Astrocyte (in vitro differentiated cells and primary cell): ENCODE measurements at regions not wholly inside any gene's neighbourhood (a gene's known extent, or its start where the extent isn't known, plus 50 kb on each side); places are given as distances from the start of the nearest gene placed in this dataset.

ENCODE experiments used
- DNase-seq: peaks from one replicate; pipeline ENCODE4 v3.0.0-alpha.2; 2010; ENCODE audit warnings: low read depth
- FAIRE-seq: peaks from 2 replicates; lab custom pipeline; 2011; peaks lifted over from hg19 to GRCh38; lab: Jason Lieb, UNC
- H2AFZ ChIP-seq: 2 replicates; pipeline ENCODE4 v1.6.0; 2012; ENCODE audit warnings: low read depth, low read length, inconsistent platforms
- H3K27ac ChIP-seq: 2 replicates; pipeline ENCODE4 v1.5.1; 2011; ENCODE audit warnings: low read depth, low read length, inconsistent platforms
- H3K27me3 ChIP-seq: 2 replicates; pipeline ENCODE4 v1.6.0; 2011; ENCODE audit warnings: low read length, inconsistent platforms; ENCODE audit not compliant: insufficient read depth
- H3K36me3 ChIP-seq: 2 replicates; pipeline ENCODE4 v1.5.1; 2011; ENCODE audit warnings: low read length, inconsistent platforms; ENCODE audit not compliant: insufficient read depth
- H3K4me1 ChIP-seq: 2 replicates; pipeline ENCODE4 v1.5.1; 2011; ENCODE audit warnings: low read length, inconsistent platforms; ENCODE audit not compliant: insufficient read depth
- H3K4me2 ChIP-seq: 2 replicates; pipeline ENCODE4 v1.6.0; 2012; ENCODE audit warnings: low read length, inconsistent platforms
- H3K4me3 ChIP-seq: 2 replicates; pipeline ENCODE4 v1.5.1; 2011; ENCODE audit warnings: low read depth, mild to moderate bottlenecking, low read length, inconsistent platforms; ENCODE audit not compliant: insufficient read depth
- H3K79me2 ChIP-seq: 2 replicates; pipeline ENCODE4 v1.6.0; 2012; ENCODE audit warnings: mild to moderate bottlenecking, low read length, inconsistent platforms; ENCODE audit not compliant: insufficient read depth
- H3K9ac ChIP-seq: 2 replicates; pipeline ENCODE4 v1.6.0; 2012; ENCODE audit warnings: mild to moderate bottlenecking, low read length, inconsistent platforms
- H3K9me3 ChIP-seq: 2 replicates; pipeline ENCODE4 v1.5.1; 2012; ENCODE audit warnings: low read depth, mild to moderate bottlenecking, low read length, inconsistent platforms; ENCODE audit not compliant: insufficient read depth
- H4K20me1 ChIP-seq: 2 replicates; pipeline ENCODE4 v1.6.0; 2012; ENCODE audit warnings: low read length, inconsistent platforms; ENCODE audit not compliant: insufficient read depth
- H3K27ac Mint-ChIP-seq: one replicate; pipeline ENCODE4 v1.8.0; 2021; ENCODE audit warnings: mild to moderate bottlenecking, mixed read lengths; ENCODE audit not compliant: unreplicated experiment
- H3K27me3 Mint-ChIP-seq: one replicate; pipeline ENCODE4 v1.8.0; 2021; ENCODE audit warnings: low read depth, mixed read lengths; ENCODE audit not compliant: unreplicated experiment
- H3K36me3 Mint-ChIP-seq: one replicate; pipeline ENCODE4 v1.8.0; 2021; ENCODE audit warnings: low read depth, mixed read lengths; ENCODE audit not compliant: unreplicated experiment
- H3K4me1 Mint-ChIP-seq: one replicate; pipeline ENCODE4 v1.8.0; 2021; ENCODE audit warnings: low read depth, mixed read lengths; ENCODE audit not compliant: unreplicated experiment
- H3K4me3 Mint-ChIP-seq: one replicate; pipeline ENCODE4 v1.8.0; 2021; ENCODE audit warnings: mild to moderate bottlenecking, moderate library complexity, mixed read lengths; ENCODE audit not compliant: unreplicated experiment
- H3K9me3 Mint-ChIP-seq: one replicate; pipeline ENCODE4 v1.8.0; 2021; ENCODE audit warnings: mild to moderate bottlenecking, mixed read lengths; ENCODE audit not compliant: unreplicated experiment
- CTCF ChIP-seq: IDR thresholded peaks from 2 replicates; pipeline ENCODE4 v1.5.1; 2011; ENCODE audit warnings: low read depth, mild to moderate bottlenecking, inconsistent platforms, low read length, moderate library complexity; ENCODE audit not compliant: insufficient read depth
- EZH2 ChIP-seq: IDR thresholded peaks from 2 replicates; pipeline ENCODE4 v1.6.1; 2012; ENCODE audit warnings: mild to moderate bottlenecking, low read length, inconsistent platforms; ENCODE audit not compliant: insufficient read depth

- Histone ChIP-seq H3K9ac (no peak overlapping the region), H3K4me3 (no peak overlapping the region), H3K4me1 (no peaks in the 10 kb centered on the region), H3K27me3 (no peaks in the 10 kb centered on the region), H3K4me2 (no peak overlapping the region), H3K36me3 (no peaks in the 10 kb centered on the region), H3K79me2 (no peaks in the 10 kb centered on the region), H2AFZ (no peak overlapping the region), H4K20me1 (no peaks in the 10 kb centered on the region), H3K9me3 (no peaks in the 10 kb centered on the region), H3K27ac (no peak overlapping the region)
- Mint-ChIP-seq H3K4me1 (peaks cover 6% of the 10 kb centered on the region), H3K4me3 (no peak overlapping the region), H3K36me3 (no peaks in the 10 kb centered on the region), H3K27ac (no peak overlapping the region), H3K27me3 (no peaks in the 10 kb centered on the region), H3K9me3 (no peaks in the 10 kb centered on the region)
- DNase-seq, result no peak
- TF ChIP-seq CTCF (no peak), EZH2 (no peak)
- FAIRE-seq, result no peak
Observed at GRCh38 chr3:22098021-22098420, 347.0 kb upstream of the ZNF385D start.

- H3K4me1 Mint-ChIP-seq, result peaks cover 2% of the 10 kb centered on the region
- TF ChIP-seq EZH2, result no peak
- no peak for TF ChIP-seq CTCF
Observed at GRCh38 chr3:22101351-22101750, 350.3 kb upstream of the ZNF385D start.

GRCh38 chr3:22101811-22102210 lies 350.8 kb upstream of the ZNF385D start:
- Histone ChIP-seq H3K4me2 (no peak overlapping the region), H3K27ac (no peak overlapping the region), H4K20me1 (no peaks in the 10 kb centered on the region), H3K4me3 (no peak overlapping the region), H3K36me3 (no peaks in the 10 kb centered on the region), H3K79me2 (no peaks in the 10 kb centered on the region), H3K9ac (no peak overlapping the region), H3K27me3 (no peaks in the 10 kb centered on the region), H3K4me1 (no peaks in the 10 kb centered on the region), H2AFZ (no peak overlapping the region), H3K9me3 (no peaks in the 10 kb centered on the region)
- FAIRE-seq (no peak), DNase-seq (no peak)
- TF ChIP-seq CTCF (no peak), EZH2 (no peak)
- Mint-ChIP-seq H3K4me1 (peaks cover under 1% of the 10 kb centered on the region), H3K36me3 (no peaks in the 10 kb centered on the region), H3K4me3 (no peak overlapping the region), H3K27me3 (no peaks in the 10 kb centered on the region), H3K9me3 (no peaks in the 10 kb centered on the region), H3K27ac (no peak overlapping the region)

More at GRCh38 chr3:22101351-22101750, 350.3 kb upstream of the ZNF385D start:
- no peak overlapping the region for H3K27ac ChIP-seq
- H3K79me2 ChIP-seq, result no peaks in the 10 kb centered on the region
- H3K4me3 Mint-ChIP-seq, result no peak overlapping the region
- no peak for FAIRE-seq
- no peaks in the 10 kb centered on the region for H4K20me1 ChIP-seq
- H3K36me3 ChIP-seq, result no peaks in the 10 kb centered on the region
- H3K36me3 Mint-ChIP-seq, result no peaks in the 10 kb centered on the region
- no peaks in the 10 kb centered on the region for H3K9me3 Mint-ChIP-seq
- no peak overlapping the region for H3K27ac Mint-ChIP-seq
- H3K27me3 Mint-ChIP-seq, result no peaks in the 10 kb centered on the region
- no peak overlapping the region for H3K4me3 ChIP-seq
- H3K9me3 ChIP-seq, result no peaks in the 10 kb centered on the region
- no peak overlapping the region for H3K9ac ChIP-seq
- no peak for DNase-seq
- no peak overlapping the region for H3K4me2 ChIP-seq
- no peak overlapping the region for H2AFZ ChIP-seq
- H3K4me1 ChIP-seq, result no peaks in the 10 kb centered on the region
- H3K27me3 ChIP-seq, result no peaks in the 10 kb centered on the region
